HCT116 (cell line): ENCODE measurements at regions not wholly inside any gene's neighbourhood (a gene's known extent, or its start where the extent isn't known, plus 50 kb on each side); places are given as distances from the start of the nearest gene placed in this dataset.

Source experiments
- ATAC-seq: fragments of 200-7000 bp; cut with Tn5 transposase; 2 replicates; pipeline ENCODE4 v1.9.1; 2020; ENCODE audit warnings: mild to moderate bottlenecking, moderate library complexity
- BruUV-seq: library from RNA; stranded (reverse); fragments of 400-500 nt; replicated peaks from 2 replicates; lab custom pipeline; 2021; lab: Mats Ljungman, UMichigan
- CTCF ChIA-PET: fragments of 300-600 bp; sonication (Branson Sonifier 250); formaldehyde crosslinking; loops from one replicate; lab custom pipeline; 2021; ENCODE audit warnings: antibody characterized with exemption; lab: Charles Lee
- POLR2A ChIA-PET: fragments of 300-600, 350-600 bp; sonication (Branson Sonifier 250); formaldehyde crosslinking; loops from one replicate; lab custom pipeline; 2021; ENCODE audit warnings: antibody characterized with exemption; lab: Charles Lee
- RAD21 ChIA-PET, 2 experiments: fragments of 300-600 bp; sonication (Branson Sonifier 250); formaldehyde crosslinking; loops; one replicate each; lab custom pipeline; 2023; ENCODE audit warnings: low total read pairs in 2 of 2; ENCODE audit not compliant: uncharacterized antibody in 2 of 2, unreplicated experiment in 2 of 2, low non-redundant PET in 1 of 2; lab: Charles Lee
- DNase-seq: peaks from one replicate; pipeline ENCODE4 v3.0.0-alpha.2; 2010; ENCODE audit warnings: low read depth, low spot score
- H2AFZ ChIP-seq: fragments of 200-600 bp; shearing (Covaris generic), sonication (generic); 2 replicates; pipeline ENCODE4 v1.6.1; 2017; ENCODE audit warnings: low read depth, mixed run types, mixed read lengths, antibody characterized with exemption, low read length; ENCODE audit not compliant: poor library complexity, severe bottlenecking
- H3K27ac ChIP-seq: 2 replicates; pipeline ENCODE4 v1.5.1; 2012; ENCODE audit warnings: low read depth, low read length
- H3K27me3 ChIP-seq: fragments of 200-600 bp; sonication (generic); 2 replicates; pipeline ENCODE4 v1.6.1; 2016; ENCODE audit warnings: mixed run types, low read length, mixed read lengths; ENCODE audit not compliant: insufficient read depth
- H3K36me3 ChIP-seq, 2 experiments: fragments of 200-500 bp in 1 of 2; fragments of 200-600 bp in 1 of 2; sonication (Bioruptor generic) in 1 of 2; sonication (generic) in 1 of 2; 2 replicates each; pipeline versions ENCODE4 v1.5.1 to v1.6.1; 2014 to 2016; ENCODE audit warnings: low read length in 2 of 2, inconsistent platforms in 1 of 2, mixed read lengths in 1 of 2, mixed run types in 1 of 2; ENCODE audit not compliant: insufficient read depth in 2 of 2, control insufficient read depth in 1 of 2
- H3K4me1 ChIP-seq, 2 experiments: fragments of 200-600 bp in 1 of 2; sonication (generic) in 1 of 2; 2 replicates each; pipeline versions ENCODE4 v1.5.1 to v1.6.1; 2012 to 2017; ENCODE audit warnings: low read length in 2 of 2, inconsistent platforms in 1 of 2, mild to moderate bottlenecking in 1 of 2, mixed read lengths in 1 of 2, mixed run types in 1 of 2, moderate library complexity in 1 of 2; ENCODE audit not compliant: insufficient read depth in 2 of 2, control insufficient read depth in 1 of 2
- H3K4me2 ChIP-seq: fragments of 200-600 bp; sonication (generic); 2 replicates; pipeline ENCODE4 v1.6.1; 2017; ENCODE audit warnings: mixed run types, low read length, mixed read lengths
- H3K4me3 ChIP-seq, 2 experiments: fragments of 200-600 bp in 1 of 2; sonication (generic) in 1 of 2; replicated peaks in 1 of 2; 2 replicates each; pipeline ENCODE4 v1.5.1; 2011 to 2016; ENCODE audit warnings: low read length in 2 of 2, control low read depth in 1 of 2, low read depth in 1 of 2, mild to moderate bottlenecking in 1 of 2, mixed read lengths in 1 of 2, mixed run types in 1 of 2
- H3K79me2 ChIP-seq: fragments of 200-600 bp; sonication (generic); 2 replicates; pipeline ENCODE4 v1.6.1; 2017; ENCODE audit warnings: mild to moderate bottlenecking, mixed run types, low read length, moderate library complexity, mixed read lengths; ENCODE audit not compliant: insufficient read depth
- H3K9ac ChIP-seq: fragments of 200-600 bp; sonication (generic); 2 replicates; pipeline ENCODE4 v1.6.1; 2016; ENCODE audit warnings: low read length, mixed read lengths
- H3K9me2 ChIP-seq: fragments of 200-600 bp; sonication (generic), shearing (Covaris generic); 2 replicates; pipeline ENCODE4 v1.6.1; 2017; ENCODE audit warnings: mixed run types, mild to moderate bottlenecking, moderate library complexity; ENCODE audit not compliant: insufficient read depth
- H3K9me3 ChIP-seq, 2 experiments: fragments of 200-500 bp in 1 of 2; fragments of 200-600 bp in 1 of 2; sonication (Bioruptor generic) in 1 of 2; sonication (generic) in 1 of 2; 2 replicates each; pipeline ENCODE4 v1.6.1; 2014 to 2017; ENCODE audit warnings: low read length in 2 of 2, mixed read lengths in 2 of 2, inconsistent platforms in 1 of 2, low read depth in 1 of 2, mild to moderate bottlenecking in 1 of 2, mixed run types in 1 of 2, moderate library complexity in 1 of 2; ENCODE audit not compliant: control insufficient read depth in 1 of 2, insufficient read depth in 1 of 2
- H4K20me1 ChIP-seq: fragments of 200-600 bp; sonication (generic), shearing (Covaris generic); 2 replicates; pipeline ENCODE4 v1.6.1; 2017; ENCODE audit warnings: mixed run types, mild to moderate bottlenecking, moderate library complexity; ENCODE audit not compliant: insufficient read depth
- ATF3 ChIP-seq: IDR thresholded peaks from 2 replicates; pipeline ENCODE4 v1.6.1; 2012
- CBX3 ChIP-seq: IDR thresholded peaks from 2 replicates; pipeline ENCODE4 v1.6.1; 2012; ENCODE audit warnings: low read depth
- CEBPB ChIP-seq: IDR thresholded peaks from 2 replicates; pipeline ENCODE4 v1.6.1; 2012; ENCODE audit warnings: low read depth
- EGR1 ChIP-seq: IDR thresholded peaks from 2 replicates; pipeline ENCODE4 v1.6.1; 2012; ENCODE audit warnings: low read depth
- ELF1 ChIP-seq: IDR thresholded peaks from 2 replicates; pipeline ENCODE4 v1.6.1; 2012; ENCODE audit warnings: low read depth, borderline replicate concordance
- EZH2 ChIP-seq: fragments of 200-600 bp; sonication (generic); IDR thresholded peaks from 2 replicates; pipeline ENCODE4 v1.6.1; 2017; ENCODE audit warnings: antibody characterized with exemption, mixed run types
- EZH2phosphoT487 ChIP-seq: fragments of 200-600 bp; IDR thresholded peaks from 2 replicates; pipeline ENCODE4 v1.6.1; 2018; ENCODE audit warnings: antibody characterized with exemption, borderline replicate concordance
- FOSL1 ChIP-seq: IDR thresholded peaks from 2 replicates; pipeline ENCODE4 v1.6.1; 2012; ENCODE audit warnings: low read depth
- JUND ChIP-seq: IDR thresholded peaks from 2 replicates; pipeline ENCODE4 v1.6.1; 2012
- POLR2A ChIP-seq: IDR thresholded peaks from 2 replicates; pipeline ENCODE4 v1.7.0; 2011; ENCODE audit warnings: borderline replicate concordance; ENCODE audit not compliant: insufficient read depth, insufficient read length; ENCODE audit errors: extremely low read depth
- POLR2AphosphoS5 ChIP-seq: IDR thresholded peaks from 2 replicates; pipeline ENCODE4 v1.6.1; 2011; ENCODE audit warnings: mild to moderate bottlenecking, low read depth, low read length, moderate library complexity
- RAD21 ChIP-seq: IDR thresholded peaks from 2 replicates; pipeline ENCODE4 v1.6.1; 2012; ENCODE audit warnings: low read depth, mild to moderate bottlenecking
- SIN3A ChIP-seq: IDR thresholded peaks from 2 replicates; pipeline ENCODE4 v1.6.1; 2012; ENCODE audit warnings: low read depth
- SP1 ChIP-seq: IDR thresholded peaks from 2 replicates; pipeline ENCODE4 v1.6.1; 2012; ENCODE audit warnings: low read depth
- SRF ChIP-seq: IDR thresholded peaks from 2 replicates; pipeline ENCODE4 v1.6.1; 2012; ENCODE audit warnings: low read depth
- TCF7L2 ChIP-seq: IDR thresholded peaks from 2 replicates; pipeline ENCODE4 v1.7.0; 2011; ENCODE audit warnings: borderline replicate concordance, inconsistent platforms; ENCODE audit not compliant: insufficient read depth, insufficient read length; ENCODE audit errors: extremely low read depth
- YY1 ChIP-seq: IDR thresholded peaks from 2 replicates; pipeline ENCODE4 v1.6.1; 2011; ENCODE audit warnings: low read length, low read depth, moderate library complexity, mild to moderate bottlenecking; ENCODE audit not compliant: insufficient replicate concordance; ENCODE audit errors: extremely low read depth
- ZBTB33 ChIP-seq: IDR thresholded peaks from 2 replicates; pipeline ENCODE4 v1.6.1; 2011; ENCODE audit warnings: mild to moderate bottlenecking, low read length, moderate library complexity; ENCODE audit not compliant: insufficient replicate concordance; ENCODE audit errors: extremely low read depth
- ZFX ChIP-seq: fragments of 450-650 bp; IDR thresholded peaks from 2 replicates; pipeline ENCODE4 v1.6.1; 2017
- intact Hi-C: fragments of 100-400 bp; cut with micrococcal nuclease; formaldehyde crosslinking; loops from 2 replicates; pipeline ENCODE4 v1.10.0; 2022

DNA sequence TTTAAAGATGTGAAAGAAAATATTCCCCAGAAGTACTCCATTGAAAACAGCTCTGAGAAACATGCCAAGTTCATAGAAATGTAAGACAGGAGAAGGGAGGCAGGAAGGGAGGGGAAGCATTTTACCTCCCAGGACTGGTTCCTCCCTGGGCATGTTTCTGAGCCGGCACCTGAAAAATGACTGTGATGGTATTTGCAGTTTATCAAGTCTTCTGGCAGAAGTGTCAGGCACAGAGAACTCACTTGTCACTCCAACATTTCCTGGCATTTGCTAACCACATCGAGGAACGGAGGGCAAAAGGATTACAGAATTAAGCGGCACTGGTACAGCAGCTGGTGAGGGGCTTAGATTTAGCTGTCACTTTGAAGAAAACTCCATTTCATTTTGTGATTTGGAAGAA is 1054.0 kb downstream of the TUSC7 start:
- H3K9me2 ChIP-seq = no peaks in the 10 kb centered on the region
- peaks cover 16% of the 10 kb centered on the region; the same call in 1 of the 2 replicates for H3K27me3 ChIP-seq
- RAD21 ChIA-PET = no interaction called here
- no peaks in the 10 kb centered on the region for H3K36me3 ChIP-seq
- no peaks in the 10 kb centered on the region for H3K79me2 ChIP-seq
- H3K9me3 ChIP-seq = no peaks in the 10 kb centered on the region
- H3K4me3 ChIP-seq = no peak overlapping the region
- CTCF ChIA-PET = no interaction called here
- TF ChIP-seq TCF7L2 = no peak
- TF ChIP-seq CBX3 = no peak
- TF ChIP-seq CEBPB = no peak
- TF ChIP-seq POLR2A = no peak
- TF ChIP-seq SIN3A = no peak
- no peak overlapping the region for H3K27ac ChIP-seq
- DNase-seq (no peak), ATAC-seq (no peak)
- intact Hi-C loops = no loop called here
- no peaks in the 10 kb centered on the region for H3K4me1 ChIP-seq
- POLR2A ChIA-PET = no interaction called here
- no peak overlapping the region for H3K9ac ChIP-seq
- H2AFZ ChIP-seq = no peak overlapping the region
- no peak overlapping the region for H3K4me2 ChIP-seq
- no peaks in the 10 kb centered on the region for H4K20me1 ChIP-seq
- BruUV-seq = no TSS peak

- DNase-seq (no peak), ATAC-seq (no peak)
- Histone ChIP-seq H3K4me3 (no peak overlapping the region), H2AFZ (no peak overlapping the region), H3K9ac (no peak overlapping the region), H3K4me2 (no peak overlapping the region), H3K9me2 (no peaks in the 10 kb centered on the region), H3K27ac (no peak overlapping the region), H3K36me3 (no peaks in the 10 kb centered on the region), H3K79me2 (no peaks in the 10 kb centered on the region), H3K9me3 (no peaks in the 10 kb centered on the region), H3K4me1 (no peaks in the 10 kb centered on the region), H3K27me3 (0 out of 2 replicates have a peak, but pooled peaks cover 4% of the 10 kb centered on the region), H4K20me1 (no peaks in the 10 kb centered on the region)
- ChIA-PET CTCF (no interaction called here), RAD21 (no interaction called here), POLR2A (no interaction called here)
- intact Hi-C loops = no loop called here
- no TSS peak for BruUV-seq
- TF ChIP-seq ATF3 (no peak), YY1 (no peak), JUND (no peak), SP1 (no peak), RAD21 (no peak), SIN3A (no peak), EZH2phosphoT487 (no peak), FOSL1 (no peak), POLR2A (no peak), TCF7L2 (no peak), ZBTB33 (no peak), EGR1 (no peak), SRF (no peak), ELF1 (no peak), POLR2AphosphoS5 (no peak), CEBPB (no peak), ZFX (no peak), EZH2 (no peak)
These were observed 1059.0 kb downstream of the TUSC7 start for GRCh38 chr3:117768581-117768980.
